H9 (cell line): ENCODE measurements at regions not wholly inside any gene's neighbourhood (a gene's known extent, or its start where the extent isn't known, plus 50 kb on each side); places are given as distances from the start of the nearest gene placed in this dataset.

ENCODE experiments used
- DNase-seq: peaks from one replicate; pipeline ENCODE4 v3.0.0-alpha.2; 2017
- H2AFZ ChIP-seq: one replicate; pipeline ENCODE4 v1.6.1; 2013; ENCODE audit warnings: mild to moderate bottlenecking, low read length, control low read depth, moderate library complexity
- H2AK5ac ChIP-seq: 2 replicates; pipeline ENCODE4 v1.6.1; 2013; ENCODE audit warnings: low read length, control low read depth, mixed read lengths; ENCODE audit not compliant: insufficient read length
- H2BK120ac ChIP-seq: one replicate; pipeline ENCODE4 v1.6.1; 2013; ENCODE audit warnings: low read depth, mild to moderate bottlenecking, low read length, control low read depth, inconsistent platforms; ENCODE audit not compliant: poor library complexity, severe bottlenecking
- H2BK12ac ChIP-seq: 2 replicates; pipeline ENCODE4 v1.6.1; 2013; ENCODE audit warnings: low read length, control low read depth, mixed read lengths, low read depth; ENCODE audit not compliant: insufficient read length
- H2BK15ac ChIP-seq: 2 replicates; pipeline ENCODE4 v1.6.1; 2013; ENCODE audit warnings: low read depth, low read length, control low read depth
- H2BK20ac ChIP-seq: one replicate; pipeline ENCODE4 v1.6.1; 2013; ENCODE audit warnings: low read depth, mild to moderate bottlenecking, low read length, control low read depth, inconsistent platforms; ENCODE audit not compliant: poor library complexity, severe bottlenecking
- H2BK5ac ChIP-seq: 2 replicates; pipeline ENCODE4 v1.6.1; 2013; ENCODE audit warnings: low read length, control low read depth, mixed read lengths; ENCODE audit not compliant: insufficient read length
- H3K14ac ChIP-seq: 2 replicates; pipeline ENCODE4 v1.6.1; 2013; ENCODE audit warnings: low read length, control low read depth; ENCODE audit not compliant: insufficient read depth
- H3K18ac ChIP-seq: 2 replicates; pipeline ENCODE4 v1.6.1; 2013; ENCODE audit warnings: low read depth, mild to moderate bottlenecking, mixed read lengths, low read length, control low read depth; ENCODE audit not compliant: insufficient read length
- H3K23ac ChIP-seq: 2 replicates; pipeline ENCODE4 v1.6.1; 2013; ENCODE audit warnings: low read length, control low read depth, mixed read lengths, low read depth; ENCODE audit not compliant: insufficient read length
- H3K23me2 ChIP-seq: 2 replicates; pipeline ENCODE4 v1.6.1; 2013; ENCODE audit warnings: low read depth, mild to moderate bottlenecking, mixed read lengths, low read length, control low read depth; ENCODE audit not compliant: insufficient read length, poor library complexity, severe bottlenecking
- H3K27ac ChIP-seq: 2 replicates; pipeline ENCODE4 v1.5.1; 2013; ENCODE audit warnings: low read length, control low read depth, mixed read lengths, low read depth; ENCODE audit not compliant: insufficient read length
- H3K27me3 ChIP-seq: 2 replicates; pipeline ENCODE4 v1.6.1; 2013; ENCODE audit warnings: low read length, control low read depth, inconsistent platforms; ENCODE audit not compliant: insufficient read depth
- H3K4ac ChIP-seq: 2 replicates; pipeline ENCODE4 v1.6.1; 2013; ENCODE audit warnings: low read depth, mild to moderate bottlenecking, control low read depth, inconsistent platforms, low read length, moderate library complexity
- H3K4me1 ChIP-seq: 2 replicates; pipeline ENCODE4 v1.6.1; 2013; ENCODE audit warnings: low read length, control low read depth, inconsistent platforms; ENCODE audit not compliant: insufficient read depth
- H3K4me2 ChIP-seq: 2 replicates; pipeline ENCODE4 v1.6.1; 2013; ENCODE audit warnings: low read length, control low read depth, mixed read lengths; ENCODE audit not compliant: insufficient read length, insufficient read depth
- H3K56ac ChIP-seq: 2 replicates; pipeline ENCODE4 v1.6.1; 2013; ENCODE audit warnings: low read depth, mild to moderate bottlenecking, mixed read lengths, low read length, control low read depth; ENCODE audit not compliant: insufficient read length
- H3K79me1 ChIP-seq: 2 replicates; pipeline ENCODE4 v1.6.1; 2013; ENCODE audit warnings: low read depth, mild to moderate bottlenecking, moderate library complexity, low read length, control low read depth, inconsistent platforms; ENCODE audit not compliant: insufficient read depth, poor library complexity, severe bottlenecking
- H3K79me2 ChIP-seq: 2 replicates; pipeline ENCODE4 v1.6.1; 2013; ENCODE audit warnings: low read length, control low read depth, inconsistent platforms; ENCODE audit not compliant: insufficient read depth
- H3K9ac ChIP-seq: 2 replicates; pipeline ENCODE4 v1.6.1; 2013; ENCODE audit warnings: low read length, control low read depth, mixed read lengths; ENCODE audit not compliant: insufficient read length; ENCODE audit errors: extremely low read depth
- H3K9me3 ChIP-seq: one replicate; pipeline ENCODE4 v1.6.1; 2013; ENCODE audit warnings: low read depth, low read length, inconsistent platforms; ENCODE audit not compliant: control insufficient read depth
- H3T11ph ChIP-seq: one replicate; pipeline ENCODE4 v1.6.1; 2013; ENCODE audit warnings: mild to moderate bottlenecking, low read length, control low read depth, inconsistent platforms
- H4K20me1 ChIP-seq: one replicate; pipeline ENCODE4 v1.6.1; 2013; ENCODE audit not compliant: control insufficient read depth, insufficient read length, insufficient read depth
- H4K5ac ChIP-seq: 2 replicates; pipeline ENCODE4 v1.6.1; 2013; ENCODE audit warnings: low read depth, mild to moderate bottlenecking, mixed read lengths, low read length, control low read depth; ENCODE audit not compliant: insufficient read length
- H4K8ac ChIP-seq: replicated peaks from 2 replicates; pipeline ENCODE4 v1.6.1; 2013; ENCODE audit warnings: low read length, control low read depth, mixed read lengths, low read depth; ENCODE audit not compliant: insufficient read length
- H4K91ac ChIP-seq: 2 replicates; pipeline ENCODE4 v1.6.1; 2013; ENCODE audit warnings: low read depth, mild to moderate bottlenecking, moderate library complexity, mixed read lengths, low read length, control low read depth; ENCODE audit not compliant: insufficient read length
- H3K27ac Mint-ChIP-seq, 3 experiments: 2 replicates in 2 of 3; 3 replicates in 1 of 3; pipeline ENCODE4 v1.8.0; 2020 to 2021; ENCODE audit warnings: mixed read lengths in 3 of 3, mild to moderate bottlenecking in 1 of 3, moderate library complexity in 1 of 3
- H3K27me3 Mint-ChIP-seq: 2 replicates; pipeline ENCODE4 v1.8.0; 2021; ENCODE audit warnings: low read depth, mild to moderate bottlenecking, moderate library complexity, mixed read lengths
- H3K36me3 Mint-ChIP-seq, 3 experiments: 2 replicates in 2 of 3; 3 replicates in 1 of 3; pipeline ENCODE4 v1.8.0; 2020 to 2021; ENCODE audit warnings: low read depth in 3 of 3, mixed read lengths in 3 of 3; ENCODE audit not compliant: insufficient read depth in 1 of 3
- H3K4me1 Mint-ChIP-seq, 2 experiments: 2 replicates each; pipeline ENCODE4 v1.8.0; 2020; ENCODE audit warnings: mixed read lengths in 2 of 2
- H3K4me3 Mint-ChIP-seq, 2 experiments: 2 replicates in 1 of 2; 3 replicates in 1 of 2; pipeline ENCODE4 v1.8.0; 2020 to 2021; ENCODE audit warnings: mild to moderate bottlenecking in 2 of 2, mixed read lengths in 2 of 2, moderate library complexity in 1 of 2
- H3K9me3 Mint-ChIP-seq, 2 experiments: 2 replicates in 1 of 2; 3 replicates in 1 of 2; pipeline ENCODE4 v1.8.0; 2020; ENCODE audit warnings: mild to moderate bottlenecking in 2 of 2, mixed read lengths in 2 of 2, moderate library complexity in 1 of 2
- CTCF ChIP-seq: fragments of 200-600 bp; sonication (generic); conservative IDR thresholded peaks from 3 replicates; pipeline ENCODE4 v1.8.0; 2021; ENCODE audit warnings: antibody characterized with exemption, mild to moderate bottlenecking
- WGBS: extraction: QIAGEN DNeasy Blood & Tissue Kit; methylation state at CpG from one replicate; pipeline ENCODE4 v1.1.7; 2013; ENCODE audit warnings: missing lambda C conversion rate, low lambda C conversion rate, mixed read lengths; ENCODE audit not compliant: insufficient read length; ENCODE audit errors: extremely low coverage; 5-methylcytosine and 5-hydroxymethylcytosine counted together

- H3K4me1 ChIP-seq, result peaks cover 3% of the 10 kb centered on the region
- H2BK5ac ChIP-seq, result no peak overlapping the region
- no peak overlapping the region for H3K56ac ChIP-seq
- no peak overlapping the region for H2AK5ac ChIP-seq
- H3K23me2 ChIP-seq, result no peaks in the 10 kb centered on the region
- no peaks in the 10 kb centered on the region for H3K9me3 ChIP-seq
- no peak overlapping the region for H2AFZ ChIP-seq
- no peak overlapping the region for H3K27ac Mint-ChIP-seq
- no peak overlapping the region for H3T11ph ChIP-seq
- no peak overlapping the region for H4K5ac ChIP-seq
- DNase-seq, result no peak
- H4K91ac ChIP-seq, result no peak overlapping the region
- no peak overlapping the region for H3K27ac ChIP-seq
- no peak for TF ChIP-seq CTCF
- no peak overlapping the region for H2BK120ac ChIP-seq
- no CpG with 5 or more reads among the region's 1 CpG for WGBS
- no peak overlapping the region for H2BK12ac ChIP-seq
- H4K8ac ChIP-seq, result no peak overlapping the region
- H2BK15ac ChIP-seq, result no peak overlapping the region
- H3K4me2 ChIP-seq, result no peak overlapping the region
- H4K20me1 ChIP-seq, result no peaks in the 10 kb centered on the region
- H3K14ac ChIP-seq, result no peak overlapping the region
- H3K4ac ChIP-seq, result no peak overlapping the region
- no peak overlapping the region for H3K23ac ChIP-seq
- H3K4me1 Mint-ChIP-seq, result peaks cover 6 to 7% of the 10 kb centered on the region in 2 experiments
- H3K9me3 Mint-ChIP-seq, result peaks cover 9 to 12% of the 10 kb centered on the region in 2 experiments; a peak in 4 of 5 replicates
- H3K9ac ChIP-seq, result no peak overlapping the region
- H3K4me3 Mint-ChIP-seq, result no peak overlapping the region
- H2BK20ac ChIP-seq, result no peak overlapping the region
- peaks cover 2 to 6% (median 3%) of the 10 kb centered on the region in 3 experiments; a peak in 2 of 7 replicates for H3K36me3 Mint-ChIP-seq
- no peaks in the 10 kb centered on the region for H3K27me3 ChIP-seq
- H3K18ac ChIP-seq, result no peak overlapping the region
- no peaks in the 10 kb centered on the region for H3K79me1 ChIP-seq
- H3K79me2 ChIP-seq, result no peaks in the 10 kb centered on the region
- no peaks in the 10 kb centered on the region; the same call in 1 of the 2 replicates for H3K27me3 Mint-ChIP-seq
These were observed 424.2 kb downstream of the TMEM161B start for GRCh38 chr5:87844449-87844848.
